Neural cell (in vitro differentiated cells): ENCODE measurements at regions not wholly inside any gene's neighbourhood (a gene's known extent, or its start where the extent isn't known, plus 50 kb on each side); places are given as distances from the start of the nearest gene placed in this dataset.

Experiments used
- H2AFZ ChIP-seq: fragments of 200-600, 300-800 bp; sonication (generic), shearing (Covaris generic); 2 replicates; pipeline ENCODE4 v1.6.0; 2014; ENCODE audit warnings: low read depth, mild to moderate bottlenecking, antibody characterized with exemption, low read length, moderate library complexity
- H3F3A ChIP-seq: fragments of 200-600 bp; shearing (Covaris generic); 2 replicates; pipeline ENCODE4 v1.6.1; 2016; ENCODE audit warnings: mild to moderate bottlenecking, moderate library complexity, mixed read lengths, antibody characterized with exemption, low read length; ENCODE audit not compliant: insufficient read depth, poor library complexity, severe bottlenecking
- H3K27ac ChIP-seq: fragments of 200-600, 300-800 bp; sonication (generic), shearing (Covaris generic); 2 replicates; pipeline ENCODE4 v1.5.1; 2014; ENCODE audit warnings: mild to moderate bottlenecking, low read length, moderate library complexity
- H3K27me3 ChIP-seq: fragments of 300-800, 200-600 bp; sonication (generic), shearing (Covaris generic); 2 replicates; pipeline ENCODE4 v1.6.0; 2014; ENCODE audit warnings: mild to moderate bottlenecking, low read depth, low read length, moderate library complexity; ENCODE audit not compliant: insufficient read depth
- H3K36me3 ChIP-seq: fragments of 300-800, 200-600 bp; sonication (generic), shearing (Covaris generic); 2 replicates; pipeline ENCODE4 v1.5.1; 2014; ENCODE audit warnings: mild to moderate bottlenecking, antibody characterized with exemption, low read length, moderate library complexity; ENCODE audit not compliant: insufficient read depth
- H3K4me2 ChIP-seq: fragments of 300-800, 200-600 bp; sonication (generic), shearing (Covaris generic); 2 replicates; pipeline ENCODE4 v1.6.0; 2014; ENCODE audit warnings: mild to moderate bottlenecking, low read length
- H3K4me3 ChIP-seq: fragments of 300-800, 200-600 bp; sonication (generic), shearing (Covaris generic); 2 replicates; pipeline ENCODE4 v1.5.1; 2014; ENCODE audit warnings: mild to moderate bottlenecking, low read length, moderate library complexity
- H3K79me2 ChIP-seq: fragments of 200-600 bp; shearing (Covaris generic); replicated peaks from 2 replicates; pipeline ENCODE4 v1.6.0; 2014; ENCODE audit warnings: mild to moderate bottlenecking, low read length, moderate library complexity; ENCODE audit not compliant: insufficient read depth
- H3K9ac ChIP-seq: fragments of 300-800, 200-600 bp; sonication (generic), shearing (Covaris generic); 2 replicates; pipeline ENCODE4 v1.6.1; 2016; ENCODE audit warnings: mild to moderate bottlenecking, low read length, mixed read lengths
- H3K9me2 ChIP-seq: fragments of 200-600 bp; shearing (Covaris generic); 2 replicates; pipeline ENCODE4 v1.6.1; 2016; ENCODE audit warnings: mild to moderate bottlenecking, low read length, mixed read lengths; ENCODE audit not compliant: insufficient read depth
- H3K9me3 ChIP-seq: fragments of 200-600, 300-800 bp; sonication (generic), shearing (Covaris generic); 2 replicates; pipeline ENCODE4 v1.6.1; 2016; ENCODE audit warnings: mild to moderate bottlenecking, mixed run types, low read length, moderate library complexity, mixed read lengths
- H4K20me1 ChIP-seq: fragments of 200-600 bp; shearing (Covaris generic); 2 replicates; pipeline ENCODE4 v1.6.1; 2016; ENCODE audit warnings: mild to moderate bottlenecking, mixed run types; ENCODE audit not compliant: insufficient read depth
- CTCF ChIP-seq: fragments of 450-650 bp; IDR thresholded peaks from 2 replicates; pipeline ENCODE4 v1.5.1; 2014; ENCODE audit warnings: antibody characterized with exemption, mild to moderate bottlenecking, moderate library complexity; ENCODE audit not compliant: poor library complexity, severe bottlenecking
- EP300 ChIP-seq: fragments of 450-650 bp; conservative IDR thresholded peaks from 2 replicates; pipeline ENCODE4 v1.6.1; 2014; ENCODE audit warnings: antibody characterized with exemption, mild to moderate bottlenecking, moderate library complexity; ENCODE audit not compliant: poor library complexity, severe bottlenecking
- EZH2 ChIP-seq: fragments of 200-600, 300-800 bp; shearing (Covaris generic), sonication (generic); IDR thresholded peaks from 2 replicates; pipeline ENCODE4 v1.6.1; 2014; ENCODE audit warnings: antibody characterized with exemption, low read length, borderline replicate concordance, mild to moderate bottlenecking; ENCODE audit not compliant: insufficient read depth, poor library complexity, severe bottlenecking
- MXI1 ChIP-seq: fragments of 450-650 bp; conservative IDR thresholded peaks from 2 replicates; pipeline ENCODE4 v1.6.1; 2014; ENCODE audit warnings: antibody characterized with exemption, mild to moderate bottlenecking; ENCODE audit not compliant: poor library complexity, severe bottlenecking
- POLR2AphosphoS5 ChIP-seq: IDR thresholded peaks from 2 replicates; pipeline ENCODE4 v1.6.1; 2012
- RAD21 ChIP-seq: fragments of 450-650 bp; conservative IDR thresholded peaks from 2 replicates; pipeline ENCODE4 v1.6.1; 2014; ENCODE audit warnings: antibody characterized with exemption, mild to moderate bottlenecking, moderate library complexity
- REST ChIP-seq: IDR thresholded peaks from 2 replicates; pipeline ENCODE4 v1.6.1; 2012; ENCODE audit warnings: borderline replicate concordance
- SMC3 ChIP-seq: fragments of 450-650 bp; conservative IDR thresholded peaks from 2 replicates; pipeline ENCODE4 v1.6.1; 2014; ENCODE audit warnings: antibody characterized with exemption, mild to moderate bottlenecking, moderate library complexity; ENCODE audit not compliant: poor library complexity
- TAF1 ChIP-seq: IDR thresholded peaks from 2 replicates; pipeline ENCODE4 v1.6.1; 2012; ENCODE audit warnings: low read depth

- TF ChIP-seq SMC3 = no peak
- H2AFZ ChIP-seq = no peak overlapping the region
- H3K79me2 ChIP-seq = no peaks in the 10 kb centered on the region
- H3K9me3 ChIP-seq = no peaks in the 10 kb centered on the region
- no peaks in the 10 kb centered on the region for H3K9me2 ChIP-seq
- H3K36me3 ChIP-seq = no peaks in the 10 kb centered on the region
- no peaks in the 10 kb centered on the region for H3F3A ChIP-seq
- H3K27ac ChIP-seq = no peak overlapping the region
- no peak overlapping the region for H3K4me2 ChIP-seq
- H4K20me1 ChIP-seq = no peaks in the 10 kb centered on the region
- H3K4me3 ChIP-seq = no peak overlapping the region
- H3K27me3 ChIP-seq = no peaks in the 10 kb centered on the region
- H3K9ac ChIP-seq = no peak overlapping the region
These were observed 302.7 kb downstream of the PIK3R1 start for GRCh38 chr5:68518286-68518685.

GRCh38 chr5:68519143-68519542 is 303.6 kb downstream of the PIK3R1 start:
- H3K9me2 ChIP-seq = no peaks in the 10 kb centered on the region
- no peak overlapping the region for H3K4me3 ChIP-seq
- H3K79me2 ChIP-seq = no peaks in the 10 kb centered on the region
- H3K36me3 ChIP-seq = no peaks in the 10 kb centered on the region
- no peak overlapping the region for H3K27ac ChIP-seq
- no peak for TF ChIP-seq SMC3
- no peak for TF ChIP-seq POLR2AphosphoS5
- TF ChIP-seq MXI1 = no peak
- no peak for TF ChIP-seq TAF1
- no peak for TF ChIP-seq EZH2
- no peak for TF ChIP-seq REST
- TF ChIP-seq RAD21 = no peak
- TF ChIP-seq CTCF = no peak
- no peak for TF ChIP-seq EP300
- no peaks in the 10 kb centered on the region for H3K27me3 ChIP-seq
- H3K9me3 ChIP-seq = no peaks in the 10 kb centered on the region
- H3K4me2 ChIP-seq = no peak overlapping the region
- H2AFZ ChIP-seq = no peak overlapping the region
- H3K9ac ChIP-seq = no peak overlapping the region
- no peaks in the 10 kb centered on the region for H3F3A ChIP-seq
- no peaks in the 10 kb centered on the region for H4K20me1 ChIP-seq

DNA sequence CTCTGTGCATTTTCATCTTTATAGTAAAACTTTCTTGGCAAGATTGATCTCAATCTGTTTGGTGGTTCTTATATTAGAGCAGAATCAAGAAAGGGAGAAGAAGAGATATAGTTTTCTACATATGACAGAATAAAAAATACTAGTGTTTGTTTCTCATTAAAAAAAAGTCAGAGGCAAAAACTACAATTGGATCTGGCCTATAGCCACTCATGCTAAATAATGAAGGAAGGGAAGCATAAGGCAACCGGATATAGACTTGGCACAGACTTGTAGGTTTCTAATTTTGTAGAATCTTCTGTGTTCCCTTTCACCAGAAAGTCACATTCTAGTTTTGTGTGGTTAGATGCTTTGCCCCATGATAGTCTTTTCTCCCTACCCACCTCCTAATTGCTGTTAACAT is 306.2 kb downstream of the PIK3R1 start:
- Histone ChIP-seq H3K27ac (no peak overlapping the region), H3K36me3 (no peaks in the 10 kb centered on the region), H3F3A (no peaks in the 10 kb centered on the region), H3K79me2 (no peaks in the 10 kb centered on the region), H3K27me3 (no peaks in the 10 kb centered on the region), H4K20me1 (no peaks in the 10 kb centered on the region), H3K9me3 (no peaks in the 10 kb centered on the region), H3K4me3 (no peak overlapping the region), H2AFZ (no peak overlapping the region), H3K9ac (no peak overlapping the region), H3K9me2 (no peaks in the 10 kb centered on the region), H3K4me2 (no peak overlapping the region)
- no peak for TF ChIP-seq REST
- TF ChIP-seq EP300 = no peak
- TF ChIP-seq TAF1 = no peak
- no peak for TF ChIP-seq POLR2AphosphoS5
- no peak for TF ChIP-seq SMC3
- no peak for TF ChIP-seq RAD21
- no peak for TF ChIP-seq MXI1
- TF ChIP-seq CTCF = no peak
